IMR-90 (cell line): ENCODE measurements at regions not wholly inside any gene's neighbourhood (a gene's known extent, or its start where the extent isn't known, plus 50 kb on each side); places are given as distances from the start of the nearest gene placed in this dataset.

Experiments used
- CTCF ChIP-seq: conservative IDR thresholded peaks from 2 replicates; pipeline ENCODE4 v1.5.1; 2012; ENCODE audit warnings: mild to moderate bottlenecking, low read depth, low read length, improper control_type of control experiment
- MAZ ChIP-seq: IDR thresholded peaks from 2 replicates; pipeline ENCODE4 v1.6.1; 2012; ENCODE audit warnings: low read depth, mild to moderate bottlenecking, low read length, improper control_type of control experiment, moderate library complexity, borderline replicate concordance
- POLR2A ChIP-seq: IDR thresholded peaks from 2 replicates; pipeline ENCODE4 v1.6.1; 2012; ENCODE audit warnings: mild to moderate bottlenecking, low read depth, low read length
- USF2 ChIP-seq: fragments of 150-350 bp; IDR thresholded peaks from 2 replicates; pipeline ENCODE4 v1.6.1; 2017; ENCODE audit warnings: mild to moderate bottlenecking, antibody characterized with exemption, low read length, low read depth

- TF ChIP-seq POLR2A, result no peak
- no peak for TF ChIP-seq CTCF
- TF ChIP-seq USF2, result no peak
- TF ChIP-seq MAZ, result no peak
These were observed 105.7 kb upstream of the PHACTR1 start for GRCh38 chr6:12610862-12611261.
